Neutrophil (primary cell): ENCODE measurements at regions not wholly inside any gene's neighbourhood (a gene's known extent, or its start where the extent isn't known, plus 50 kb on each side); places are given as distances from the start of the nearest gene placed in this dataset.

Experiments
- H3K27ac ChIP-seq: fragments of 200-600 bp; sonication (generic); 2 replicates; pipeline ENCODE4 v1.5.1; 2016; ENCODE audit warnings: mild to moderate bottlenecking, moderate library complexity
- H3K27me3 ChIP-seq: fragments of 200-600 bp; sonication (generic); 2 replicates; pipeline ENCODE4 v1.6.0; 2016; ENCODE audit warnings: mild to moderate bottlenecking
- H3K36me3 ChIP-seq: fragments of 200-600 bp; sonication (generic); 2 replicates; pipeline ENCODE4 v1.5.1; 2017
- H3K4me1 ChIP-seq, 2 experiments: fragments of 200-600 bp in 1 of 2; sonication (generic) in 1 of 2; 1 replicate in 1 of 2; 2 replicates in 1 of 2; pipeline versions ENCODE4 v1.5.1 to v1.6.1; 2013 to 2016; ENCODE audit warnings: low read depth in 1 of 2, low read length in 1 of 2, mild to moderate bottlenecking in 1 of 2, moderate library complexity in 1 of 2; ENCODE audit not compliant: control insufficient read depth in 1 of 2, insufficient read depth in 1 of 2
- H3K4me3 ChIP-seq, 2 experiments: fragments of 200-600 bp in 1 of 2; sonication (generic) in 1 of 2; 1 replicate in 1 of 2; 2 replicates in 1 of 2; pipeline ENCODE4 v1.5.1; 2013 to 2016; ENCODE audit warnings: low read depth in 1 of 2, low read length in 1 of 2, mild to moderate bottlenecking in 1 of 2, moderate library complexity in 1 of 2
- H3K9me3 ChIP-seq: fragments of 200-600 bp; sonication (generic); 2 replicates; pipeline ENCODE4 v1.5.1; 2016
- TF ChIP-seq, protein P1 (sequence below): fragments of 200-600 bp; sonication (generic); IDR thresholded peaks from 2 replicates; pipeline ENCODE4 v1.5.1; 2016; ENCODE audit warnings: antibody characterized with exemption

DNA sequence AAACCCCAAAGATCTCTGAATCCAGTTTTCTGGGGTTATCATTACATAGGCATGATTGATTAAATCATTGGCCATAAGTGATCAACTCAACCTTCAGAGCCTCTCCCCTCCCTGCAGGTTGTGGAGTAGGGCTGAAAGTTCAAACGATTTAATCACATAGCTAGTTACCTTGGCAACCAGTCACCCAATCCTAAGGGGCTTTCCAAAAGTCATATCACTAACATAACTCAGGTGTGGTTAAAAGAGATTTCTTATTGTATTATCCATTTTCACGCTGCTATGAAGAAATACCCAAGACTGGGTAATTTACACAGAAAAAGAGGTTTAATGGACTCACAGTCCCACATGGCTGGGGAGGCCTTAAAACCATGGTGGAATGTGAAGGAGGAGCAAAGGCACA, 935.1 kb upstream of the SLC35B3 start:
- Histone ChIP-seq H3K36me3 (no peaks in the 10 kb centered on the region), H3K9me3 (no peaks in the 10 kb centered on the region), H3K27ac (no peak overlapping the region), H3K4me1 (no peaks in the 10 kb centered on the region), H3K27me3 (no peaks in the 10 kb centered on the region), H3K4me3 (no peak overlapping the region)
- TF ChIP-seq, protein P1, sequence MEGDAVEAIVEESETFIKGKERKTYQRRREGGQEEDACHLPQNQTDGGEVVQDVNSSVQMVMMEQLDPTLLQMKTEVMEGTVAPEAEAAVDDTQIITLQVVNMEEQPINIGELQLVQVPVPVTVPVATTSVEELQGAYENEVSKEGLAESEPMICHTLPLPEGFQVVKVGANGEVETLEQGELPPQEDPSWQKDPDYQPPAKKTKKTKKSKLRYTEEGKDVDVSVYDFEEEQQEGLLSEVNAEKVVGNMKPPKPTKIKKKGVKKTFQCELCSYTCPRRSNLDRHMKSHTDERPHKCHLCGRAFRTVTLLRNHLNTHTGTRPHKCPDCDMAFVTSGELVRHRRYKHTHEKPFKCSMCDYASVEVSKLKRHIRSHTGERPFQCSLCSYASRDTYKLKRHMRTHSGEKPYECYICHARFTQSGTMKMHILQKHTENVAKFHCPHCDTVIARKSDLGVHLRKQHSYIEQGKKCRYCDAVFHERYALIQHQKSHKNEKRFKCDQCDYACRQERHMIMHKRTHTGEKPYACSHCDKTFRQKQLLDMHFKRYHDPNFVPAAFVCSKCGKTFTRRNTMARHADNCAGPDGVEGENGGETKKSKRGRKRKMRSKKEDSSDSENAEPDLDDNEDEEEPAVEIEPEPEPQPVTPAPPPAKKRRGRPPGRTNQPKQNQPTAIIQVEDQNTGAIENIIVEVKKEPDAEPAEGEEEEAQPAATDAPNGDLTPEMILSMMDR, result no peak

DNA sequence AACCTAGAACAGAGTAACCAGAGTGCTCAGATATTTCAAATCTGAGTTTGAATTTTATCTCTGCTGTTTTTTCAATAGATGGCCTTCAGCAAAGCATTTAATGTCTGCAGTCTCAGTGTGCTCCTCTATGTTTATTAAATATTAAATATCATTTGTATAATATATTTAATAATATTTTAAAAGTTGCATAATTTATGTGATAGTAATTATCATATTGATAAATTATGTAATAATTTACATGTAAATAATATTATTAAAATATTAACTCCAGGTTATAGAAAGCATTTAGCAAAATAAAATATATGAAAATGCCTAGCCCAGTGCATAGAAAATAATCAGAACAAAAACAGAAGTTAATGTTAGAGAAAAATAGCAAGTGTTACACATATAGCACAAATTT, 930.0 kb upstream of the SLC35B3 start:
- Histone ChIP-seq H3K9me3 (no peaks in the 10 kb centered on the region), H3K27ac (no peak overlapping the region), H3K4me1 (no peaks in the 10 kb centered on the region), H3K4me3 (no peak overlapping the region), H3K27me3 (no peaks in the 10 kb centered on the region), H3K36me3 (no peaks in the 10 kb centered on the region)
- TF ChIP-seq, protein P1, result no peak

DNA sequence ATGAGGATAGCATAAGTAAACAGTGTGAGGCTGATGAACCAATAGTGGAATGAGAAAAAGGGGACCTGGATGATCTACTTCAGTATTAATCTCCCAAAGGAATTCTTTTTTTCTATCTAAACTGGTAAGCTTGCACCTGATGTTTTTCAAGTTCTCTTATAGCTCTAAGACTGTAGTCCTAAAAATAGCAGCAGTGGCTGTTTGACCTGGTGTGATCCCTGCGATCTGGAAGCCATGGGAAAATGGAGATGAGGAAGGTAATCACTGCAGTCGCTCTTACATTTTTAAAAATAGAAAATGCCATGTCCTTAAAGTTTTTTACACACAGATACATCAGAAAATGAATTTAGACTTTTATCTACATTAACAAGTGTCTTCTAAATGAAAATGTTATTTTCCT, 926.4 kb upstream of the SLC35B3 start:
- H3K27ac ChIP-seq, result no peak overlapping the region
- no peaks in the 10 kb centered on the region for H3K4me1 ChIP-seq
- H3K36me3 ChIP-seq, result no peaks in the 10 kb centered on the region
- TF ChIP-seq, protein P1, result no peak
- no peaks in the 10 kb centered on the region for H3K27me3 ChIP-seq
- H3K9me3 ChIP-seq, result no peaks in the 10 kb centered on the region
- H3K4me3 ChIP-seq, result no peak overlapping the region

DNA sequence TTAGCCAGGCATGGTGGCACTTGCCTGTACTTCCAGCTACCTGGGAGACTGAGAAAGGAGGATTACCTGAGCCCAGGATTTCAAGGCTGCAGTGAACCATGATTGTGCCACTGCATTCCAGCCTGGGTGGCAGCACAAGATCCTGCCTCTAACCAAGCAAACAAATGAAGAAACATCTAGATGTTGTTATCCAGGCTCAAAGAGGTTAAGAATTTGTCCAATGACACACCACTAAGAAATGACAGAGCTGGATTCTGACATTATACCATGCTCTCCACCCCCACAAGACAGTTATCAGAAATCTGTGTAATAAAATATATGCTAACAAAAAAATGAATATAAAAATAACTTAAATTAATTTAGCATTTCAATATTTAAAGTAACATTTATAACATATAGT, 925.5 kb upstream of the SLC35B3 start:
- Histone ChIP-seq H3K4me3 (no peak overlapping the region), H3K27me3 (no peaks in the 10 kb centered on the region), H3K9me3 (no peaks in the 10 kb centered on the region), H3K36me3 (no peaks in the 10 kb centered on the region), H3K27ac (no peak overlapping the region), H3K4me1 (no peaks in the 10 kb centered on the region)
- TF ChIP-seq, protein P1, result no peak

DNA sequence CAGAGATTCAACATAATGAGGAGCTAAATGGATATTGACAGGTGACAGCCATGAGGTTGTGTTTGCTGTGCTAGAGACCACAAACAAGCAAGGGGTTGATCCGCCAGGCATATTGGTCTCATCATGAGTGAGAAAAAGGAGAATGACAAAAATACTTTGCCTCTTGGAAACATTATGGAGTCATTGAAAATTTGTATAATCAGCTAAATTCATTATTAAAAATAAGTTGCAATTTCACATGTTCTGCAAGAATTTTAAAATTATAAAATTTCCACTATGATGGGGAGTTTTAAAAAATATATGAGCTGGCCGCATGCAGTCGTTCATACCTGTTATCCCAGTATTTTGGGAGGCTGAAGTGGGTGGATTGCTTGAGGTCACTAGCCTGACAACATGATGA, 912.3 kb upstream of the SLC35B3 start:
- no peaks in the 10 kb centered on the region for H3K9me3 ChIP-seq
- no peak overlapping the region for H3K4me3 ChIP-seq
- no peaks in the 10 kb centered on the region for H3K27me3 ChIP-seq
- no peaks in the 10 kb centered on the region for H3K4me1 ChIP-seq
- H3K36me3 ChIP-seq, result no peaks in the 10 kb centered on the region
- no peak overlapping the region for H3K27ac ChIP-seq
- TF ChIP-seq, protein P1, result no peak

DNA sequence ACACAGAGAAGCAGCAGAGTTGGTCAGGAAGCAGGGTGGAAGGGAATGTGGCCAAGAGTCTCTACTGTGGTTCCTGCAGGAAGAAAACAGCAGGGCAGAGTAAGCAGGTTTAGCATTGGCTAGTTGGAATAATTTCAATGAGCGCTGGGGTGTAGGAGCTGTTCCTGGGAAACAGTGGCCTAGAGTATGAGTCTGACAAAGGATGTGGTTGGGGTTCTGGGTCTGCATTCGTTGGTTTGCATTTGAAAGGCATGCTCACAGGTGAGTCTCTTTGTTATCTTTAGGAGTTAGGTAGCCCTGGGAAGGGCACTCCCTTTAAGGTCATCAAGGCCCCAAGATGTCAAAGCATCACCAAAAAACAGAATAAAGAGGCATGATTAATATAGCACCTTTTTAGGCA, 911.6 kb upstream of the SLC35B3 start:
- Histone ChIP-seq H3K27me3 (no peaks in the 10 kb centered on the region), H3K4me3 (no peak overlapping the region), H3K36me3 (no peaks in the 10 kb centered on the region), H3K4me1 (no peaks in the 10 kb centered on the region), H3K9me3 (no peaks in the 10 kb centered on the region), H3K27ac (no peak overlapping the region)
- TF ChIP-seq, protein P1, result no peak
